Stimulated activated CD4-positive, alpha-beta T cell treated with anti-CD3 and anti-CD28 coated beads, Interleukin-15, amount 100 ng/mL, for 1 hour (primary cell): ENCODE measurements at regions not wholly inside any gene's neighbourhood (a gene's known extent, or its start where the extent isn't known, plus 50 kb on each side); places are given as distances from the start of the nearest gene placed in this dataset.

Experiments used
- DNase-seq, 2 donors: peaks; one replicate each; pipeline ENCODE4 v3.0.0-alpha.2; 2020; ENCODE audit warnings: low read depth in 1 of 2, low spot score in 1 of 2

GRCh38 chr10:78445308-78445707 lies 411.6 kb downstream of the RPS24 start:
- DNase-seq: no peak

GRCh38 chr10:78448470-78448869 lies 414.8 kb downstream of the RPS24 start:
- DNase-seq: no peak

GRCh38 chr10:78448994-78449418 lies 415.3 kb downstream of the RPS24 start:
- no peak for DNase-seq

GRCh38 chr10:78449554-78449953 lies 415.9 kb downstream of the RPS24 start:
- no peak for DNase-seq

GRCh38 chr10:78450239-78450638 lies 416.6 kb downstream of the RPS24 start:
- DNase-seq: no peak

- DNase-seq: no peak
These were observed 417.3 kb downstream of the RPS24 start for GRCh38 chr10:78450807-78451485.

- DNase-seq: no peak
These were observed 417.9 kb downstream of the RPS24 start for GRCh38 chr10:78451592-78451991.

- DNase-seq: no peak
These were observed 420.5 kb downstream of the RPS24 start for GRCh38 chr10:78454123-78454645.

GRCh38 chr10:78455236-78455635 lies 421.6 kb downstream of the RPS24 start:
- no peak for DNase-seq

- DNase-seq: no peak
These were observed 422.1 kb downstream of the RPS24 start for GRCh38 chr10:78455811-78456210.

GRCh38 chr10:78456649-78457400 lies 423.2 kb downstream of the RPS24 start:
- no peak for DNase-seq

GRCh38 chr10:78457804-78458482 lies 424.3 kb downstream of the RPS24 start:
- DNase-seq: no peak

- no peak for DNase-seq
These were observed 425.4 kb downstream of the RPS24 start for GRCh38 chr10:78458983-78459638.

GRCh38 chr10:78459639-78460037 lies 426.0 kb downstream of the RPS24 start:
- DNase-seq: no peak

GRCh38 chr10:78460204-78460603 lies 426.5 kb downstream of the RPS24 start:
- DNase-seq: no peak

GRCh38 chr10:78461333-78461732 lies 427.7 kb downstream of the RPS24 start:
- DNase-seq: no peak

GRCh38 chr10:78462176-78462575 lies 428.5 kb downstream of the RPS24 start:
- DNase-seq: no peak

- no peak for DNase-seq
These were observed 429.1 kb downstream of the RPS24 start for GRCh38 chr10:78462726-78463228.

GRCh38 chr10:78464118-78464855 lies 430.6 kb downstream of the RPS24 start:
- DNase-seq: no peak

- DNase-seq: no peak
These were observed 431.2 kb downstream of the RPS24 start for GRCh38 chr10:78464856-78465267.
